GM12892 (cell line): ENCODE measurements at regions not wholly inside any gene's neighbourhood (a gene's known extent, or its start where the extent isn't known, plus 50 kb on each side); places are given as distances from the start of the nearest gene placed in this dataset.

Experiments used
- DNase-seq: peaks from one replicate; pipeline ENCODE4 v3.0.0; 2011; ENCODE audit not compliant: insufficient read length
- FAIRE-seq: peaks from 2 replicates; lab custom pipeline; 2011; peaks lifted over from hg19 to GRCh38; lab: Jason Lieb, UNC
- POLR2A ChIP-seq: IDR thresholded peaks from 2 replicates; pipeline ENCODE4 v1.6.1; 2011; ENCODE audit warnings: low read depth, low read length, control low read depth
- POLR2AphosphoS5 ChIP-seq: IDR thresholded peaks from 2 replicates; pipeline ENCODE4 v1.6.1; 2011; ENCODE audit warnings: low read depth, low read length, control low read depth
- TAF1 ChIP-seq: IDR thresholded peaks from 2 replicates; pipeline ENCODE4 v1.6.1; 2011; ENCODE audit warnings: low read depth, mild to moderate bottlenecking, control low read depth, low read length, borderline replicate concordance

GRCh38 chr21:38984568-38984967 is 178.8 kb downstream of the ETS2 start:
- TF ChIP-seq POLR2A = no peak
- no peak for TF ChIP-seq POLR2AphosphoS5
- no peak for TF ChIP-seq TAF1
- DNase-seq (no peak), FAIRE-seq (no peak)

DNA sequence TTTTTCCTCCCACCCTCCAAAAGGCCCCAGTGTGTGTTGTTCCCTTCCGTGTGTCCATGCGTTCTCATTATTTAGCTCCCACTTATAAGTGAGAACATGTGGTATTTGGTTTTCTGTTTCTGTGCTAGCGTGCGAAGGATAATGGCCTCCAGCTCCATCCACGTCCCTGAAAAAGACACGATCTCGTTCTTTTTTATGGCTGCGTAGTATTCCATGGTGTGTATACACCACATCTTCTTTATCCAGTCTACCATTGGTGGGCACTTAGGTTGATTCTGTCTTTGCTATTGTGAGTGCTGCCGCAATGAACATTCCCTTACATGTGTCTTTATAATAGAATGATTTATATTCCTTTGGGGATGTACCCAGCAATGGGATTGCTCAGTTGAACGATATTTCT is 177.8 kb downstream of the ETS2 start:
- TF ChIP-seq POLR2AphosphoS5 = no peak
- no peak for TF ChIP-seq TAF1
- TF ChIP-seq POLR2A = no peak
- DNase-seq (no peak), FAIRE-seq (no peak)

GRCh38 chr21:38982804-38983203 is 177.1 kb downstream of the ETS2 start:
- DNase-seq = no peak
- FAIRE-seq = no peak

GRCh38 chr21:38982096-38982495 is 176.4 kb downstream of the ETS2 start:
- FAIRE-seq = no peak
- DNase-seq = no peak
- TF ChIP-seq TAF1 = no peak
- no peak for TF ChIP-seq POLR2A
- TF ChIP-seq POLR2AphosphoS5 = no peak

More at GRCh38 chr21:38982804-38983203, 177.1 kb downstream of the ETS2 start:
- TF ChIP-seq POLR2AphosphoS5 (no peak), TAF1 (no peak), POLR2A (no peak)

GRCh38 chr21:38980416-38981313 is 174.9 kb downstream of the ETS2 start:
- FAIRE-seq = no peak
- TF ChIP-seq TAF1 = no peak
- TF ChIP-seq POLR2AphosphoS5 = no peak
- TF ChIP-seq POLR2A = no peak
- no peak for DNase-seq

- DNase-seq (no peak), FAIRE-seq (no peak)
- TF ChIP-seq POLR2A (no peak), TAF1 (no peak), POLR2AphosphoS5 (no peak)
Measured at GRCh38 chr21:38979271-38980121, 173.8 kb downstream of the ETS2 start.

DNA sequence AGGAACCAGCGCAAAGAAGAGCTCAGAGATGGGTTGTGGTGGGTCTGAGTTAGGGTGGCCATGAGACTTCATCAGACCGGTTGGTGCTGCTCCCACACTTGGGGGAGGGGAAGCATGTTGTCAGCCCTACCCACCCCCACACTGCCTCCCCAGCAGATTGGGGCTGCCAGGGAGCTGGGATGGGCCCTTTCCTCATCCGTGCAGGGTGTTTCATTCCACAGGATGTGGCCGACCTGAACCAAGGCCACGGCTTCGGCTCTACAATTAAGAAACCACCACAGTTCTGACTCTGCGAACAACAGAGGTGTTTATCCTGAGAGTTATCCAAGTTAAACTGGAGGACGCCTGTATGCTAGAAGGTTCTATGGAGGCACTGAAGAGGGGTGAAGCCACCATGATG is 171.2 kb downstream of the ETS2 start:
- no peak for FAIRE-seq
- TF ChIP-seq TAF1 (no peak), POLR2AphosphoS5 (no peak), POLR2A (no peak)
- no peak for DNase-seq

DNA sequence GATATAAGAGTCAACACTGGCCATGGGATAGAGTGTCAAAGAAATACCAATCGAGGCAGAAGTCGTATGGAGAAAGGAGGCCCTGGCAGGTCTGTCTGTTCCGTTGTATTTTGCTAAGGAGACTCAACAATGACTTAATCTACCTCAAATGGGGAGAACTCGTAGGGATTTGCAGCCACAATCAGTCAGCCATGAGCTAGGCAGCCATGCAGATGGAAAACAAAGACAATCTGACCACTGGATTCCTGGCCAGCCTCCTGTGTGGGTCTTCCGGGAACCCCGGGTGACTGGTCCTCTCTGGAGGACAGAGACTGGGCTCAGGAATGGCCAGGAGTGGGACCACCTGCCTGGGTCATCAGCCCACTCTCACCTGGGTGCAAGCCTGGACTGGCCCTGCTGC is 167.8 kb downstream of the ETS2 start:
- TF ChIP-seq POLR2A (no peak), TAF1 (no peak), POLR2AphosphoS5 (no peak)
- FAIRE-seq = no peak
- no peak for DNase-seq

DNA sequence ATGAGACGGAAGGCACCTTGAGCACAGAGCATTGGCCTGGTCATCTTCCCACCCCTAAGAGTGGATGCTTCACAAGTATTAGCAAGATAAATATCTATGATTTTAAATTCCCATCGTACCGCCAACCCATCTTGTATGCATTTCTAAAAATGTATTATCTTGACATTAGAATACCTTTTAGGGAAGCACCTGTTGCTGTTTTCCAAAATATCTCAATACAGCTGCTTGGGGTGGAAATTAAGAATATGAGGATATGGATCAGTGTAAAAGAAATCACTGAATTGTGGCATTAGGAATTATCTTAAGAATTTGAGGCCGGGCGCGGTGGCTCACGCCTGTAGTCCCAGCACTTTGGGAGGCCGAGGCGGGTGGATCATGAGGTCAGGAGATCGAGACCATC is 166.3 kb downstream of the ETS2 start:
- DNase-seq (no peak), FAIRE-seq (no peak)
- TF ChIP-seq POLR2A = no peak
- TF ChIP-seq POLR2AphosphoS5 = no peak
- TF ChIP-seq TAF1 = no peak

DNA sequence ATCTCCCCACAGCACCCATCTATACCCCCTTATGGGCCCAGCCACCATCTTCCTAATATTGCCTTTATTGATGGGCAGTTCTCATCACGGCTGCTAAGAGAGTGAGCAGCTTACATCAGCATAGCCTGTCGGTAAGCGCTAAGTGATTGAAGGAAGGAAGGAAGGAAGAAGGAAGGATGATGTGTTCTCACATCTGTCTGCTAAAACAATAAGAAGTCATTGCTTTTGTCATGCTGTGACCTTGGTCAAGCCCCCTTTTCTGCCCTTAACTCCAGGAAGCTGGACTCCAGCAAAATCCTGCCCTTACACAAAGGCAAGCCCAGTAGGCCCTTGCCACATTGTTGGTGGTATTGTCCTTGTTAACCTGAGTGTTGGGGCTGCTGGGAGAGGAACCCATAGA is 165.0 kb downstream of the ETS2 start:
- no peak for TF ChIP-seq TAF1

DNA sequence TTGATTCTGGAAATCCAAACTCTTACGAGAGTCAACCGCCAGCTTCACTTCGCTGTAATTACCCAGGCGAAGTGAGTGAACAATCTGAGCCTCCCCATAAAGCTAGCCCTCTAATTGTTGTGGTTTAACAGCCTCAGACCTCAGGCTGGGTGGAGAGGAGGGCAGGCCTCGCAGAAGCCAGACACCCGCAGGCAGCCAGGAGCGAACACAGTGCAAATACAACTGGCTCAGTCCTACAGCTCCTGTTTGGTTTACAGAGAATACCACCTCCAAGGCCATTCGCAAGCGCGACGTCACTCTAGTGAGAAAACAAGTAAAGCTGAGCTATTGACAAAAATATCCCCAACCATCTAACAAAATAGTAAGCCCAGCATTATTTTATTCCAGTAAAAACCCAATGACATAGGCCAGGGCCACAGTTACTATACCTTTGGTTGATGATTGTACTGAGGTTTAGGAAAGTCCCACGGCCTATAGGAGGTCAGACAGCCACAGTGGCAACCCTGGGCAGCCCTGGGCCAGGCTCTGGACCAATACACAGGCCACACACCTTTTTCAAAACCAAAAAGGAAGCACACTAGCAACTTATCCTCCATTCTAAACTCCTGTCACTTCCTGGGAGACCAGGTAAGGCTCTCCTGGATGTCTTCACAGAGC is 163.3 kb downstream of the ETS2 start:
- TF ChIP-seq POLR2AphosphoS5 = no peak
- TF ChIP-seq POLR2A = no peak
- no peak for TF ChIP-seq TAF1
- DNase-seq (no peak), FAIRE-seq (no peak)

More for the DNA sequence above, 165.0 kb downstream of the ETS2 start:
- no peak for FAIRE-seq
- no peak for DNase-seq
